HFF-Myc (cell line): ENCODE measurements at regions not wholly inside any gene's neighbourhood (a gene's known extent, or its start where the extent isn't known, plus 50 kb on each side); places are given as distances from the start of the nearest gene placed in this dataset.

Source experiments
- DNase-seq: peaks from one replicate; pipeline ENCODE4 v3.0.0-alpha.2; 2011; ENCODE audit warnings: low read depth; ENCODE audit errors: extremely low read depth
- H3K4me3 ChIP-seq: replicated peaks from 2 replicates; pipeline ENCODE4 v1.5.1; 2011; ENCODE audit warnings: low read depth, mild to moderate bottlenecking, control low read depth, low read length
- TF ChIP-seq, protein P1 (sequence below): IDR thresholded peaks from 2 replicates; pipeline ENCODE4 v1.5.1; 2012; ENCODE audit warnings: mild to moderate bottlenecking, low read depth, low read length, control low read depth; ENCODE audit errors: missing control alignments

DNA sequence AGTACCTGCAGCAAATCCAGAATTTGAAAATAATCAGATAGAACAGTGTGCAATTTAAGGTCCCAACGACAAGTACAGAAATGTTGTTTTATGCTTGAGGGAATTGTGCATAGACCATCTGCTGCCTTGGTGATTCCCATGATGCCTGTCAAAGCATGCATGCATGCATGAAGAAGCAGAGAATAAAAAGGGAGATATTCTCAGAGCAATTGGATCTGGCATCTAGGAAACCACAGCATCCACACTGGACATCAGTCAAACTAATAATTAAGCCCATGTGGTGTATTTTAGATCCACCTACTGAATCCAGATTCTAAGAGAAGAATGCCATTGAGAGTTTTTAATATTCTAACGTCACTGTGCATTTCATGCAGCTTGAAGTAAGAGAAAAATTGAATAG is 361.2 kb downstream of the FSIP2 start:
- no peak overlapping the region for H3K4me3 ChIP-seq
- TF ChIP-seq, protein P1, sequence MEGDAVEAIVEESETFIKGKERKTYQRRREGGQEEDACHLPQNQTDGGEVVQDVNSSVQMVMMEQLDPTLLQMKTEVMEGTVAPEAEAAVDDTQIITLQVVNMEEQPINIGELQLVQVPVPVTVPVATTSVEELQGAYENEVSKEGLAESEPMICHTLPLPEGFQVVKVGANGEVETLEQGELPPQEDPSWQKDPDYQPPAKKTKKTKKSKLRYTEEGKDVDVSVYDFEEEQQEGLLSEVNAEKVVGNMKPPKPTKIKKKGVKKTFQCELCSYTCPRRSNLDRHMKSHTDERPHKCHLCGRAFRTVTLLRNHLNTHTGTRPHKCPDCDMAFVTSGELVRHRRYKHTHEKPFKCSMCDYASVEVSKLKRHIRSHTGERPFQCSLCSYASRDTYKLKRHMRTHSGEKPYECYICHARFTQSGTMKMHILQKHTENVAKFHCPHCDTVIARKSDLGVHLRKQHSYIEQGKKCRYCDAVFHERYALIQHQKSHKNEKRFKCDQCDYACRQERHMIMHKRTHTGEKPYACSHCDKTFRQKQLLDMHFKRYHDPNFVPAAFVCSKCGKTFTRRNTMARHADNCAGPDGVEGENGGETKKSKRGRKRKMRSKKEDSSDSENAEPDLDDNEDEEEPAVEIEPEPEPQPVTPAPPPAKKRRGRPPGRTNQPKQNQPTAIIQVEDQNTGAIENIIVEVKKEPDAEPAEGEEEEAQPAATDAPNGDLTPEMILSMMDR: no peak
- no peak for DNase-seq

DNA sequence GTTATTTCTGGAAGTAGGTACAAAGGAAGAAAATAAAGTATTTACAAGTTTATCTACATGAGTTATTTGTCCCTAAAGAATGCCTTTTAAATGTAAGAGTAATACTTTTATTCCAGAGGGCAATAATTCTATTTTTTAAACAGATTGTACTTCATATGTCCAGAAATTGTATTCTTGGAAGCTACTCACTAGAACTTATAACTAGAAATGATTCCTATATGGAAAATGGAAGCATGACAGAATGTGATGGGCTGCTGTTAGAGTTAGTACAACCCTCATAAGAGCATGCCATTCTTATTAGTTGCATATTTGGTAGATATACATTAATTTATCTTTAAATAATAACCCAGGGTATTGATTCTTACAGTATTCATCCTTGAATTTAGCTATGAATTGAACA is 362.0 kb downstream of the FSIP2 start:
- no peak for DNase-seq
- TF ChIP-seq, protein P1: no peak
- H3K4me3 ChIP-seq: no peak overlapping the region

DNA sequence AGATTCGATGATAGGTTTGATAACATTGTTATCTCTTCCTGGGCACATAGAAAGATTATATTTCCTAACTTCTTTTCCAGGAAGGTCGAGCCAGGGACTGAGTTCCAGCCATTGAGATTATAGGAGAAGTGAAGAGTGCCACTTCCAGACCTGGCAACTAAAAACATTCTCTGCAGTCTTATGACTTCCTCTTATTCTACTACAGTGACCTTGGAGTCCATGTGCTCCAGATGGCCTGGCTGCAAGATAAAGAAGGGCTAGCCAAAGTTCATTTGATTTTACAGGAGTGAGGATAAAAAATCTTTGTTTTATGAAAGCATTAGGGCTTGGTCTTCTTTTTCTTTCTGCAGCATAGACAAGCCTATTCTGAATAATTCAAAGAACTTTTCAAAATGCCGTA is 363.0 kb downstream of the FSIP2 start:
- H3K4me3 ChIP-seq: no peak overlapping the region
- TF ChIP-seq, protein P1: no peak
- no peak for DNase-seq

DNA sequence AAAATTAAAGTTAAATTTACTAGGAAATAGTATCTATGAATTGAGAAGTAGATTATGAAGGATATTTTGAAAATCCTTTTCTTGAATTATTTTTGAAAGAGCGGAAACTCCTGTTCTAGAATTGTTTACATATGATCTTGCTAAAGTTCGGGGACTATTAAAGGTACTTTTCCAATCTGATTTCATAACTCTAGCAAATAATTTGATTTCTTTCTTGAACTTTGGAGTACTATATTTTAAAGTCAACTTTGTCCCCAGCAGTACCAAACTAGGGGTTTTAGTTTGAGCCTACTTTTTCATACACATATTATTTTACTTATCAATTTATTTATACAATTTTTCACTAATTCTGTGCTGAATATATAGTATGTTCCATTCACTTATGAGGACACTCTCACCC is 364.7 kb downstream of the FSIP2 start:
- TF ChIP-seq, protein P1: no peak
- no peak for DNase-seq
- H3K4me3 ChIP-seq: no peak overlapping the region

DNA sequence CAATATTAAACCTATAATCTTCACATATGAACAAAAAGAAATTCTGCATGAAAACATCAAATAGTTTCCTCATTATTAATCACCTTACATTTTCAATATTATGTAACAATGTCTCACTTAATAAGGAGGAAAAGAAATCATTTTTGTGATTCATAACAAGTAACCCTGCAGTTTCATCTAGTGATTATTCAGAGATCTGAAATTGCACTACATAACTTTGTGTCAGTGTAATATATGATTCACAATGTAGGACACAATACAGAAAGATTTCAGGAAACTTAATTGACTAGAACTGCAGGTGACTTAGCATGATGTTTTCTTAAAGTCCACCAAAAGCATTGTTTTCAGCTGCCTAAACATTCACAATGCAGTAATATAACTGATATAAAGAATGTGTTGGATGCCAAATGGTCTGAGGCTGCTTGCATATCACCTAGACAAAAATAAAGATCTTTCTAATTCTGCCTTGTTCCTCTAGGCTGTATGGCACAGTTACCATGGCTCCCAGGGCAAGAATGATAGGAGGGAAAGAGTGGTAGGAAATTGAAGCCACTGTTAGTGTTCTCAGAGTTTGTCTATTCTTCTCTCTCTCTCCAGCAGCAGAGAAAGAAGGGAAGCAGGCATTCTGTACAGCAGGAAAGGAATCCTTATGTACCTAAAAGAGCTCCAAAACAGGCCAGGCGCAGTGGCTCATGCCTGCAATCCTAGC is 366.6 kb downstream of the FSIP2 start:
- TF ChIP-seq, protein P1: no peak
- DNase-seq: no peak
- no peak overlapping the region for H3K4me3 ChIP-seq

DNA sequence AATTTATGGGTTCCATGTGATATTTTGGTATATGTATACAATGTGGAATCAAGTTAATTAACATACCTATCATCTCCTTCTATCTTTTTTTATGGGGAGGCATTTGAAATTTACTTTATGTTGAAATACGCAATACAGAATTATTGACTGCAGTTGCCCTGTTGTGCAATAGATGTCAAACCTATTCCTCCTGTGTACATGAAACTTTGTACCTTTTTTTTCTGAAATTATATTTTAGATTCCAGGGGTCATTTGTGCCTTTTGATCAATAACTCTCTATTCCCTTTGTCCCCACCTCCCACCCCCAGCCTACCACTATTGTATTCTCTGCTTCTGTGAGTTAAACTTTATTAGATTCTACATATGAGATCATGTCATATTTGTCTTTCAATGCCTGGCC is 369.9 kb downstream of the FSIP2 start:
- DNase-seq: no peak

More for the DNA sequence above, 369.9 kb downstream of the FSIP2 start:
- H3K4me3 ChIP-seq: no peak overlapping the region
- TF ChIP-seq, protein P1: no peak
